CD4-positive, alpha-beta T cell treated with Interleukin-15 for 4 hours (primary cell): ENCODE measurements at regions not wholly inside any gene's neighbourhood (a gene's known extent, or its start where the extent isn't known, plus 50 kb on each side); places are given as distances from the start of the nearest gene placed in this dataset.

Experiments used
- DNase-seq: peaks from one replicate; pipeline ENCODE4 v3.0.0-alpha.2; 2020; ENCODE audit warnings: low spot score

- no peak for DNase-seq
These were observed 80.7 kb downstream of the TET3 start for GRCh38 chr2:74065456-74065855.

- DNase-seq = no peak
These were observed 81.1 kb downstream of the BOLA3 start for GRCh38 chr2:74066491-74067203.

GRCh38 chr2:74067221-74067747, 80.4 kb downstream of the BOLA3 start:
- no peak for DNase-seq

- no peak for DNase-seq
These were observed 76.7 kb downstream of the BOLA3 start for GRCh38 chr2:74070991-74071390.

- no peak for DNase-seq
These were observed 76.3 kb downstream of the BOLA3 start for GRCh38 chr2:74071426-74071825.

GRCh38 chr2:74072565-74072964, 75.1 kb downstream of the BOLA3 start:
- no peak for DNase-seq

GRCh38 chr2:74074487-74074886, 73.2 kb downstream of the BOLA3 start:
- no peak for DNase-seq

- no peak for DNase-seq
These were observed 71.6 kb downstream of the BOLA3 start for GRCh38 chr2:74076074-74076470.

GRCh38 chr2:74077636-74078035, 70.1 kb downstream of the BOLA3 start:
- DNase-seq = no peak

GRCh38 chr2:74078466-74078865, 69.2 kb downstream of the BOLA3 start:
- no peak for DNase-seq

- DNase-seq = no peak
These were observed 68.0 kb downstream of the BOLA3 start for GRCh38 chr2:74079522-74080341.

GRCh38 chr2:74080346-74080745, 67.4 kb downstream of the BOLA3 start:
- no peak for DNase-seq

GRCh38 chr2:74081030-74081762, 66.5 kb downstream of the BOLA3 start:
- DNase-seq = no peak

GRCh38 chr2:74081763-74082110, 66.0 kb downstream of the BOLA3 start:
- DNase-seq = no peak

- no peak for DNase-seq
These were observed 64.0 kb downstream of the BOLA3 start for GRCh38 chr2:74083750-74084149.
